ENCODE measurements at regions not wholly inside any gene's neighbourhood (a gene's known extent, or its start where the extent isn't known, plus 50 kb on each side); places are given as distances from the start of the nearest gene placed in this dataset.

DNA sequence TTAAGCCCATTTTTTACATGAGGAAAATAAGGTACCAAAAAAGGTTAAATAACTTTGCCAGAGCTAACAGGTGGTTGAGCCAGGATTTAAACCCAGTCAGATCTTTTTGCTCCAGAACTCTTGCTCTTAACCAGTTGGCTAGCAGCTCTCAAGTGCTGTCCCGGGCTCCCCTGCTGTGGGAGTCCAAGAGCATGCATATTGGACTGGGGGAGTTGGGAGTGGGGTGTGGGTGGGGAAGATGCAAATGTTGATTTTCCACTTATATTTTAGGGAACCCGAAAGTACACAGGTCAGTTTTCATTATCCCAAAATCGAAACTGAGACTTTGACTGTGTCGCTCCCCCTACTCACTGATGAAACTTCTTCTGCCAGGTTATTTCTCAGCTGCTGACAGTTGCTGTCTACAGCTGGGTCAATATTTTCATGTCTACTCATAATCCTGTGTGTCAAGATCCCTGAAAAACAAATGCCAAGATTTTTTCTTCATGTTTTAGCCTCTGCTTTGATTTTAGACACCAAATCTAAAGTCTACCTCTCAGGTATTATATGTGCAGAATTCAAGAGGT, 172.3 kb upstream of the TMPO start:
- TF ChIP-seq, protein P1, sequence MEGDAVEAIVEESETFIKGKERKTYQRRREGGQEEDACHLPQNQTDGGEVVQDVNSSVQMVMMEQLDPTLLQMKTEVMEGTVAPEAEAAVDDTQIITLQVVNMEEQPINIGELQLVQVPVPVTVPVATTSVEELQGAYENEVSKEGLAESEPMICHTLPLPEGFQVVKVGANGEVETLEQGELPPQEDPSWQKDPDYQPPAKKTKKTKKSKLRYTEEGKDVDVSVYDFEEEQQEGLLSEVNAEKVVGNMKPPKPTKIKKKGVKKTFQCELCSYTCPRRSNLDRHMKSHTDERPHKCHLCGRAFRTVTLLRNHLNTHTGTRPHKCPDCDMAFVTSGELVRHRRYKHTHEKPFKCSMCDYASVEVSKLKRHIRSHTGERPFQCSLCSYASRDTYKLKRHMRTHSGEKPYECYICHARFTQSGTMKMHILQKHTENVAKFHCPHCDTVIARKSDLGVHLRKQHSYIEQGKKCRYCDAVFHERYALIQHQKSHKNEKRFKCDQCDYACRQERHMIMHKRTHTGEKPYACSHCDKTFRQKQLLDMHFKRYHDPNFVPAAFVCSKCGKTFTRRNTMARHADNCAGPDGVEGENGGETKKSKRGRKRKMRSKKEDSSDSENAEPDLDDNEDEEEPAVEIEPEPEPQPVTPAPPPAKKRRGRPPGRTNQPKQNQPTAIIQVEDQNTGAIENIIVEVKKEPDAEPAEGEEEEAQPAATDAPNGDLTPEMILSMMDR (IDR thresholded peaks at IDR 0.05; ENCODE audit: low read length), result no peak
- no peak for TF ChIP-seq EZH2 (optimal IDR thresholded peaks at IDR 0.05; ENCODE audit: low read depth, low read length)
- no peak for TF ChIP-seq EZH2phosphoT487 (IDR thresholded peaks at IDR 0.05; ENCODE audit: low read length)
